LNCAP (cell line): ENCODE measurements at regions not wholly inside any gene's neighbourhood (a gene's known extent, or its start where the extent isn't known, plus 50 kb on each side); places are given as distances from the start of the nearest gene placed in this dataset.

Source experiments
- CTCF ChIP-seq: fragments of 450-650 bp; IDR thresholded peaks from 2 replicates; pipeline ENCODE4 v1.5.1; 2017; ENCODE audit warnings: mild to moderate bottlenecking

- no peak for TF ChIP-seq CTCF
Observed at GRCh38 chr10:22823109-22823508, 104.7 kb upstream of the ARMC3 start.

- TF ChIP-seq CTCF: no peak
Observed at GRCh38 chr10:22821501-22821900, 106.4 kb upstream of the ARMC3 start.

DNA sequence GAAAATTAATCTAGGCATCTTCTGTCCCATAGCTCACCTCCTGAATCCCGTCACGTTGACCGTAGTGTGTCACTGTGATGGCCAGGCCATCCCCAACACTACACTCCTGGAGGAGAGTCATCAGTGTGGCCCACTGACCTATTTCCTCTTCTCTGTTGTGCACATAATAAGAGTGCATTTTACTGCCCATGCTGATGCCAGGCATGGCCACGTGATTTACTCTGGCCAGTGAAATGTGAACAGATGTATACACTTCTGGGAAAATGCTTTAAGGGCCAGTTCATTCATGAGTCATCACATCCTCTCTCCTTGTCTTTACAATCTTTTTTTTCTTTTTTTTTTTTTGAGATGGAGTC, 101.9 kb upstream of the PIP4K2A start:
- no peak for TF ChIP-seq CTCF

DNA sequence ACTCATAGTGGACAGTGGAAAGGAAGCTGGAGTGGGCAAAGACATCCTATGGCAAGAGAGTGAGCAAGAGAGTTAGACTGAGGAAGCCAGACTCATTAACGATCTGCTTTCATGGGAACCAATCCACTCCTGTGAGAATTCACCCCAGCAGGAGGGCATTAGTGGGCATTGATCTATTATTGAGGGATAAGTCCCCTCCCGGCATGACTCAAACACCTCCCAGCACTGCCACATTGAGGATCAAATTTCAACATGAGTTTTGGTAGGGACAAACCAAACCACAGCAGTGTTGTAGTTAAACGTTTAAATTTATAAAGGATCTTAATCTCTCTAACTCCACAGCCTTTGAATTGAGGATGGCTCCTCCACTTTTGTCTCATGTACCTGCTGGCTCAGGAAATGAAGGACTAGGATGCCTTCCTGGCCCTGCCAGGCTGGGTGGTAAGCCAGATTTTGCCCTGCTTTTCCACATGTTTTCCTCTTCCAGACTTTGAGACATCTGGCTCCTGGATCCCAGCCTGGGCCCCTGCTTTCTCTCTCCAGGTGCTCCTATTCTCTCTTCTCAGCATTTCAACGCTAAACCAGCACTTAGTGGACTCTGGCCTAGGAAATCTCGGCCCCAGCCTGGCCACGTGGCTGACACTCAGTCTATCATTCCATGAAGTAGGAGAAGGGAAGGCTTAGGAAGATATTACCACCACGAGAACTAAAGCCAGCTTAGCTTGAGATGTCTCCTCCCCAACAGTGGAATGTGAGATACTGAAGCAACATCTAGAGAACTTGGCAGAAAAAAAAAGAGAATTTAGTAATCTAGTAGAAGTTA, 96.5 kb upstream of the PIP4K2A start:
- TF ChIP-seq CTCF: no peak

GRCh38 chr10:22807238-22807637, 92.9 kb upstream of the PIP4K2A start:
- no peak for TF ChIP-seq CTCF

DNA sequence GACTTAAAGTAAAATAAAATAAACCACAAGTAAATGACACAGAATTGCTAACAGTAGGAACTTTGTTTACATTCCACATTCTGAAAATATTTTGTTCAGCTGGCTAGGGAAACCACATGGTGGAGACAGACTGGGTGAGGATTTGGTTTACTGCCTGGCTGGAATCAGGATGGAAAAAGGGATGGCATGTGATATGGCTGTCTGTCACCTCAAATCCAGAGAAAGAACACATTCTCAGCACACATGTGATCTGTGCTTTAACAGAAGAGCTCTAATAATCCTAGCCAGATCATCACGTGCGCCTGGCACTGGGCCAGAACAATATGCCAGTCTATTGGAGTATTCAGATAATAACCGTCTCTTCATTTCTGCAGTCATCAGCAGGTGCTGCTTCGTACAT, 90.9 kb upstream of the PIP4K2A start:
- TF ChIP-seq CTCF: peak; percentile 25; the same call in 1 of the 2 replicates

- TF ChIP-seq CTCF: no peak
Observed at GRCh38 chr10:22803261-22803885, 89.0 kb upstream of the PIP4K2A start.
